Muscle layer of colon (tissue), 2 donors: ENCODE measurements at regions not wholly inside any gene's neighbourhood (a gene's known extent, or its start where the extent isn't known, plus 50 kb on each side); places are given as distances from the start of the nearest gene placed in this dataset.
"Not testable (repeated sequence)": the region's sequence is repeated elsewhere in the genome, so short reads cannot be mapped to it uniquely, and the experiment has no call there.

Experiments
- H3K27ac ChIP-seq: one replicate; pipeline ENCODE4 v1.7.0; 2013; ENCODE audit warnings: low read depth, mild to moderate bottlenecking, low read length, moderate library complexity
- H3K27me3 ChIP-seq, 2 donors: one replicate each; pipeline ENCODE4 v1.7.0; 2013; ENCODE audit warnings: low read length in 2 of 2, mild to moderate bottlenecking in 2 of 2; ENCODE audit not compliant: insufficient read depth in 2 of 2, control insufficient read depth in 1 of 2
- H3K36me3 ChIP-seq: one replicate; pipeline ENCODE4 v1.7.0; 2013; ENCODE audit warnings: mild to moderate bottlenecking, low read length; ENCODE audit not compliant: insufficient read depth
- H3K4me1 ChIP-seq: one replicate; pipeline ENCODE4 v1.7.0; 2013; ENCODE audit warnings: mild to moderate bottlenecking, low read length; ENCODE audit not compliant: insufficient read depth
- H3K4me3 ChIP-seq, 2 donors: one replicate each; pipeline ENCODE4 v1.7.0; 2013; ENCODE audit warnings: low read length in 2 of 2, low read depth in 1 of 2, mild to moderate bottlenecking in 1 of 2, moderate library complexity in 1 of 2
- H3K9ac ChIP-seq: one replicate; pipeline ENCODE4 v1.7.0; 2013; ENCODE audit warnings: low read length
- H3K9me3 ChIP-seq: one replicate; pipeline ENCODE4 v1.7.0; 2013; ENCODE audit warnings: mild to moderate bottlenecking, low read length
- donor health status: abdominal sarcoma.
- donor health status: Adenocarcinoma of cecum.

GRCh38 chr10:130263289-130263688 lies 127.1 kb downstream of the GLRX3 start:
- Histone ChIP-seq H3K9me3 (no peaks in the 10 kb centered on the region), H3K9ac (no peak overlapping the region), H3K27ac (no peak overlapping the region), H3K27me3 (no peaks in the 10 kb centered on the region), H3K4me1 (no peaks in the 10 kb centered on the region), H3K4me3 (no peak overlapping the region), H3K36me3 (no peaks in the 10 kb centered on the region)

- Histone ChIP-seq H3K27ac (no peak overlapping the region), H3K9ac (no peak overlapping the region), H3K36me3 (no peaks in the 10 kb centered on the region), H3K4me3 (no peak overlapping the region), H3K9me3 (no peaks in the 10 kb centered on the region), H3K4me1 (no peaks in the 10 kb centered on the region), H3K27me3 (no peaks in the 10 kb centered on the region)
Observed at GRCh38 chr10:130265542-130265941, 129.4 kb downstream of the GLRX3 start.

DNA sequence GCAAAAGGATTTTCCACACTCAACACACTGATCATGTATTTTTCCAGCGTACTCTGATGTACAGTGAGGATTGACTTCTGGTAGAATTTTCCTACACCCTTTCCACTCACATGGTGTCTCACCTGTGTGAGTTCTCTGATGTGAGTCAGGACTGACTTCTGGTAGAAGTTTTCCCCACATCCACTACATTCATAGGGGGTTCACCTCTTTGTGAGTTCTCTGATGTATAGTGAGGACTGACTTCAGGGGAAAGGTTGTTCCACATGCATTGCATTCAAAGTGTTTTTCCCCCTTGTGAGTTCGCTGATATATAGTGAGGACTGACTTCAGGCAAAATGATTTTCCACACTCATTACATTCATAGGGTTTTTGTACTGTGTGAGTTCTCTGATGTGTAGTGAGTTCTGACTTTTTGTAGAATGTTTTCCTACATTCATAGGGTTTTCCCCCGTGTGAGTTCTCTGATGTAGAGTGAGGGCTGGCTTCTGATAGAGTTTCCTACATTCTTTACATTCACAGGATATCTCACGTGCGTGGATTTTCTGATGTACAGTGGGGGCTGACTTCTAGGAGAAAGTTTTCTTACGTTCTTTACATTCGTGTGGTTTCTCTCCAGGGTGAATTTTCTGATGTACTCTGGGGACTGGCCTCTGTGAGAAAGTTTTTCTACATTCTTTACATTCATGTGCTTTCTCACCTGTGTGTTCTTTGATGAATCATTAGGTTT lies 146.5 kb downstream of the GLRX3 start:
- Histone ChIP-seq H3K9me3 (peaks cover 27% of the 10 kb centered on the region), H3K9ac (no peak overlapping the region), H3K4me3 (no peak overlapping the region), H3K27me3 (no peaks in the 10 kb centered on the region), H3K36me3 (no peaks in the 10 kb centered on the region), H3K4me1 (no peaks in the 10 kb centered on the region), H3K27ac (no peak overlapping the region)

DNA sequence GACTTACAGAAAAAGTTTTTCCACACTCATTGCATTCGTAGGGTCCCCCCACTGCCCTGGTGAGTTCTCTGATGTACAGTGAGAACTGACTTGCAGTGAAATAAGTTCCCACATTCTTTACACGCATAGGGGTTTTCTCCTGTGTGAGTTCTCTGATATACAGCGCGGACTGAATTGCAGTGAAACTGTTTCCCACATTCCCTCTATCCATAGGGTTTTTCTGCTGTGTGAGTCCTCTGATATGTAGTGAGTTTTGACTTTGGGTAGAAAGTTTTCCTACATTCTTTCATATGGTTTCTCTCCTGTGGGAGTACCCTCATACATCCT lies 147.0 kb downstream of the GLRX3 start:
- Histone ChIP-seq H3K9ac (no peak overlapping the region), H3K27me3 (no peaks in the 10 kb centered on the region), H3K4me3 (no peak overlapping the region), H3K9me3 (peaks cover 22% of the 10 kb centered on the region), H3K36me3 (no peaks in the 10 kb centered on the region), H3K27ac (no peak overlapping the region), H3K4me1 (no peaks in the 10 kb centered on the region)

DNA sequence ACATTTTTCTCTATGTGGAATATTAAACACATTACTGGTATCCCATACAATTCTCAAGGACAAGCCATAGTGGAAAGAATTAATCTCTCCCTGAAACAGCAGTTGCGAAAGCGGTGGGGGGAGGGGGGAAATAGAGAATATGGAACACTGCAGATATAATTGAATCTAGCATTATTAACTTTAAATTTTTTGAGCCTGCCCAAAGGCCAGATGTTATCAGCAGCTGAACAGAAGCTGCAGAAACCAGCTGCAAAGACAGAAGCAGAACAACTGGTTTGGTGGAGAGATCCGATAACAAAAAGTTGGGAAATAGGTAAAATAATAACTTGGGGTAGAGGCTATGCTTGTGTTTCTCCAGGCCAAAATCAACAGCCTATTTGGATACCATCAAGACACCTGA lies 159.6 kb downstream of the GLRX3 start:
- not testable (repeated sequence) for H3K36me3 ChIP-seq

DNA sequence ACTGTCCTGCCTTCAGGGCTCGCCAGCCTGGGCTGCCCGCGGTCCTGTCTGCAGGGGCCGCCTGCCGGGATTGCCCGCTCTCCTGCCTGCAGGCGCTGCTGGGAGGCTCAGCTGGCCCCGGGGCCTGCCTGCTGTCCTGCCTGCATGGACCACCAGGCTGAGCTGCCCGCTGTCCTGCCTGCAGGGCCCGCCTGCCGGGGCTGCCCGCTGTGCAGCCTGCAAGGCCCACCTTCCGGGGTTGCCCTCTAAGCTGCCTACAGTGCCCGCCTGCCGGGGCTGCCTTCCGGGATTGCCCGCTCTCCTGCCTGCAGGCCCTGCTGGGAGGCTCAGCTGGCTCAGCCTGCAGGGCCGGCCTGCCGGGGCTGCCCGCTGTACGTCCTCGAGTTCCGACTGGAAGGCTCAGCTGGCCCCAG lies 164.4 kb downstream of the GLRX3 start:
- no peak overlapping the region for H3K27ac ChIP-seq

More for the DNA sequence above, 159.6 kb downstream of the GLRX3 start:
- H3K4me1 ChIP-seq, H3K27me3 ChIP-seq, H3K4me3 ChIP-seq, H3K9ac ChIP-seq, H3K27ac ChIP-seq: not testable (repeated sequence)
- H3K9me3 ChIP-seq, result peaks cover 12% of the 10 kb centered on the region

GRCh38 chr10:130301021-130301892 lies 165.1 kb downstream of the GLRX3 start:
- no peak overlapping the region for H3K4me3 ChIP-seq
- H3K9ac ChIP-seq, result no peak overlapping the region
- peaks cover 12% of the 10 kb centered on the region for H3K9me3 ChIP-seq
- H3K27me3 ChIP-seq, result no peaks in the 10 kb centered on the region
- no peaks in the 10 kb centered on the region for H3K36me3 ChIP-seq
- no peak overlapping the region for H3K27ac ChIP-seq
- no peaks in the 10 kb centered on the region for H3K4me1 ChIP-seq

More for the DNA sequence above, 164.4 kb downstream of the GLRX3 start:
- H3K4me3 ChIP-seq, result no peak overlapping the region
- H3K27me3 ChIP-seq, result no peaks in the 10 kb centered on the region
- no peaks in the 10 kb centered on the region for H3K4me1 ChIP-seq
- no peak overlapping the region for H3K9ac ChIP-seq
- H3K9me3 ChIP-seq, result peaks cover 12% of the 10 kb centered on the region
- no peaks in the 10 kb centered on the region for H3K36me3 ChIP-seq

DNA sequence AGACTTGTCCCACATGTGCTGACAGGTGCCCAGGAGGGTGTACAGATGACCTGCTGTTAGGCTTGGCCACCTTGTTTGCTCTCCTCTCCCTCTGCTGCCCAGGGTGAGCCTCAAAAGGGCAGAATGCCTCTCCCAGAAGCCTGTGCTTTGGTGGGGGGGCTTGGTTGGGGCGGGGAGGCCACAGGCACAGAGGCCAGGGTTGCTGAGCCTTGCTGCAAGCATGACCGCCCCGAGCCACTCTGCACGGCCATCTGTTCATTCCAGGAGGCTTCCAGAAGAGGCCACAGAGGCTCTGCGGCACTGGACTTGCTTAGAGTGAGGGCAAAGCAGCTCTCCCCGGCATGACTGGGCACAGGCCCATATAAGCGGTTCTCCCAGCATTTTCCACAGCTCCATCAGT lies 190.8 kb downstream of the GLRX3 start:
- Histone ChIP-seq H3K4me3 (no peak overlapping the region), H3K36me3 (no peaks in the 10 kb centered on the region), H3K9ac (no peak overlapping the region)

DNA sequence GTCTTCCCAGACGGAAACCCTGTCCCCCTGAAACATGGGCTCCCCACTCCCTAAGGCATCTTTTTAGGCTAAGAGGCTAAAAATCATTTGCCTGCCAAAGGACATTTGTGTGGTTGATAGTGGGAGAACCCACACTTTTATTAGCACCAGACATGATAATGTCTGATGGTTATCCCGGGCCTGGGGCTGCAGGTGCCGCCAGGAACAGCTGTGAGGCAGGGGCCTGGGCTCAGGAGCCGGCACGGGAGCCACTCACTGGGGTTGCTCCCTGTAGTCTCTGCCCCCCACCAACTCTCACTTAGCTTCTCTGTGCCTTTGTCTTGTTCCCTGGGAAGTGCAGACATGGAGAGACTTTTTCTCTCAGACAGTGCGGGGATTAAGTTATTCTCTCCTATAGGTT lies 193.6 kb downstream of the GLRX3 start:
- Histone ChIP-seq H3K27me3 (no peaks in the 10 kb centered on the region), H3K4me3 (no peak overlapping the region), H3K36me3 (no peaks in the 10 kb centered on the region), H3K9ac (no peak overlapping the region), H3K9me3 (no peaks in the 10 kb centered on the region), H3K4me1 (no peaks in the 10 kb centered on the region), H3K27ac (no peak overlapping the region)

More for the DNA sequence above, 190.8 kb downstream of the GLRX3 start:
- no peak overlapping the region for H3K27ac ChIP-seq
- no peaks in the 10 kb centered on the region for H3K4me1 ChIP-seq
- no peaks in the 10 kb centered on the region for H3K27me3 ChIP-seq
- H3K9me3 ChIP-seq, result no peaks in the 10 kb centered on the region

- no peak overlapping the region for H3K27ac ChIP-seq
- no peaks in the 10 kb centered on the region for H3K4me1 ChIP-seq
- H3K36me3 ChIP-seq, result no peaks in the 10 kb centered on the region
- no peaks in the 10 kb centered on the region for H3K27me3 ChIP-seq
- no peaks in the 10 kb centered on the region for H3K9me3 ChIP-seq
- H3K9ac ChIP-seq, result no peak overlapping the region
- no peak overlapping the region for H3K4me3 ChIP-seq
Observed at GRCh38 chr10:130333185-130333584, 197.0 kb downstream of the GLRX3 start.

DNA sequence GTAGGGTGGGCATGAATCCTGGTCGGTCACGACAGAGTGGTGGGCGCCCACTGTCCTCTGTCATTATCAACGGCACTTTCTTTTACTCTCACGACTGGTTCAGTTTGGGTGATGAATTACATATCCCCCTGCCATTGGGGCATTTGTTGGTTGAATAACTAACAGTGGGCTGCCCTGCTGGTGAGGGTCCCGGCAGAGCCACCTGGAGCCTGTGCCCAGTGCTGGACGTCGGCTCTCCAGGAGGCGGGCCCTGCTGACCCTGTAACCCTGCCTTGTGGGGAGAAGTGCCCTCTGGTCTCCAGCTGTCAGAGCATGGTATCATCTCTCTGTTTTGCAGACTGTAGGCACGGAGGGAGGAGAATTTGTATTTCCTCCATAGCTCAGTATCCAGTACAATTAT lies 199.1 kb downstream of the GLRX3 start:
- no peak overlapping the region for H3K9ac ChIP-seq
- no peaks in the 10 kb centered on the region for H3K4me1 ChIP-seq
- no peaks in the 10 kb centered on the region for H3K36me3 ChIP-seq
- H3K4me3 ChIP-seq, result no peak overlapping the region
- no peak overlapping the region for H3K27ac ChIP-seq
- no peaks in the 10 kb centered on the region for H3K27me3 ChIP-seq
- no peaks in the 10 kb centered on the region for H3K9me3 ChIP-seq
